HUES64 (cell line): ENCODE measurements at regions not wholly inside any gene's neighbourhood (a gene's known extent, or its start where the extent isn't known, plus 50 kb on each side); places are given as distances from the start of the nearest gene placed in this dataset.
A peak's percentile ranks its signal among the peaks of the same experiment; 100 is the strongest.

Source experiments
- H3K27ac ChIP-seq: 2 replicates; pipeline ENCODE4 v1.7.0; 2013; ENCODE audit warnings: low read depth, low read length, inconsistent platforms
- H3K27me3 ChIP-seq: 2 replicates; pipeline ENCODE4 v1.6.1; 2013; ENCODE audit warnings: mild to moderate bottlenecking, low read length; ENCODE audit not compliant: insufficient read depth
- H3K36me3 ChIP-seq: 2 replicates; pipeline ENCODE4 v1.6.1; 2013; ENCODE audit warnings: mild to moderate bottlenecking, low read length; ENCODE audit not compliant: insufficient read depth
- H3K4me1 ChIP-seq: 2 replicates; pipeline ENCODE4 v1.6.1; 2013; ENCODE audit warnings: mild to moderate bottlenecking, low read length, moderate library complexity; ENCODE audit not compliant: insufficient read depth
- H3K4me3 ChIP-seq: 2 replicates; pipeline ENCODE4 v1.5.1; 2013; ENCODE audit warnings: mild to moderate bottlenecking, low read length, moderate library complexity
- H3K9ac ChIP-seq: 2 replicates; pipeline ENCODE4 v1.6.1; 2013; ENCODE audit warnings: mild to moderate bottlenecking, low read depth, low read length
- H3K9me3 ChIP-seq: 2 replicates; pipeline ENCODE4 v1.6.1; 2013; ENCODE audit warnings: low read depth, low read length; ENCODE audit not compliant: insufficient read depth
- WGBS: fragments of 150-250, 120-280 bp; methylation state at CpG from one replicate; pipeline ENCODE4 v1.1.7; 2013; ENCODE audit warnings: missing lambda C conversion rate; 5-methylcytosine and 5-hydroxymethylcytosine counted together

GRCh38 chr7:22939842-22940241, 74.1 kb downstream of the HYCC1 start:
- Histone ChIP-seq H3K27ac (no peak overlapping the region), H3K4me1 (peaks cover 38% of the 10 kb centered on the region), H3K36me3 (peaks cover 11% of the 10 kb centered on the region), H3K27me3 (no peaks in the 10 kb centered on the region), H3K9me3 (no peaks in the 10 kb centered on the region), H3K4me3 (no peak overlapping the region), H3K9ac (no peak overlapping the region)
- no CpG with 5 or more reads among the region's 1 CpG for WGBS

- Histone ChIP-seq H3K27me3 (no peaks in the 10 kb centered on the region), H3K9me3 (no peaks in the 10 kb centered on the region), H3K36me3 (peaks cover 7% of the 10 kb centered on the region), H3K4me3 (no peak overlapping the region), H3K27ac (no peak overlapping the region), H3K9ac (no peak overlapping the region), H3K4me1 (peaks cover 33% of the 10 kb centered on the region)
- whole genome bisulfite sequencing = no CpG with 5 or more reads among the region's 1 CpG
Measured at GRCh38 chr7:22937946-22938345, 76.0 kb downstream of the HYCC1 start.

- H3K4me1 ChIP-seq = peaks cover 16% of the 10 kb centered on the region
- no peak overlapping the region for H3K9ac ChIP-seq
- H3K27ac ChIP-seq = no peak overlapping the region
- WGBS = 92% methylated on average over 3 of the region's 3 CpGs
- H3K27me3 ChIP-seq = no peaks in the 10 kb centered on the region
- no peaks in the 10 kb centered on the region for H3K9me3 ChIP-seq
- peaks cover 7% of the 10 kb centered on the region for H3K36me3 ChIP-seq
- H3K4me3 ChIP-seq = no peak overlapping the region
Measured at GRCh38 chr7:22936246-22936645, 77.7 kb downstream of the HYCC1 start.

GRCh38 chr7:22935269-22935668, 78.7 kb downstream of the HYCC1 start:
- no peaks in the 10 kb centered on the region for H3K36me3 ChIP-seq
- no peaks in the 10 kb centered on the region for H3K27me3 ChIP-seq
- H3K9ac ChIP-seq = no peak overlapping the region
- H3K27ac ChIP-seq = no peak overlapping the region
- H3K4me3 ChIP-seq = no peak overlapping the region
- 0% methylated on average over 1 of the region's 1 CpG for WGBS
- H3K4me1 ChIP-seq = peaks cover 16% of the 10 kb centered on the region
- peaks cover 2% of the 10 kb centered on the region; the same call in 1 of the 2 replicates for H3K9me3 ChIP-seq

DNA sequence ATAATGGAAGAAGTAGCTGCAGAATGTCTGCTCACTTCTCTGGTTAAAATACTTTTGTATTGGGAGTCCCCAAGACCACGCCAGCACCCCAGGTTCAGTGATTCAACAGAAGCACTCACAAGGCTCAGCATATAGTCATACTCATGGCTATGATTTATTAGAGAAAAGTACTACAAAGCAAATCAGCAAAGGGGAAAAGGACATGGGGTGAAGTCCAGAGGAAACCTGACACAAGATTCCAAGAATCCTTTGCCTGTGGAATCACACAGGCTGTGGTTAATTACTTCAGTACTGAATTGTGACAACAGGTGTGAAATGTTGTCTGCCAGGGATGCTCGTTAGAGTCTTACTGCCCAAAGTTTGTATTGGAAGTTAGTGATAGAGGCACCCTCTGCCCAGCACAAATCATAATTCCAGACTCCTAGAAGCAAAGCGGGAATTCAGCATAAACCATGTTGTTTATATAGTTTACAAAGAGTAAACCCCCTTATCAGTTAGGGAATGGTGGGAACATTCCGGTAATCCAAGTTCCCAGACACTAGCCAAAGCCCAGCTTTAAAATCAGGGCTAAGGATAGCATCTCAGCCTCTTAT, 79.4 kb downstream of the HYCC1 start:
- no peaks in the 10 kb centered on the region for H3K36me3 ChIP-seq
- no peaks in the 10 kb centered on the region for H3K27me3 ChIP-seq
- H3K9me3 ChIP-seq = peaks cover 2% of the 10 kb centered on the region; the same call in 1 of the 2 replicates
- peaks cover 16% of the 10 kb centered on the region for H3K4me1 ChIP-seq
- peak overlapping the region; percentile 32; the same call in 1 of the 2 replicates for H3K27ac ChIP-seq
- 79% methylated on average over 3 of the region's 4 CpGs for WGBS
- no peak overlapping the region for H3K9ac ChIP-seq
- H3K4me3 ChIP-seq = no peak overlapping the region

- H3K27me3 ChIP-seq = no peaks in the 10 kb centered on the region
- H3K27ac ChIP-seq = peak overlapping the region; percentile 32; the same call in 1 of the 2 replicates
- 90% methylated on average over 2 of the region's 2 CpGs for WGBS
Measured at GRCh38 chr7:22934023-22934422, 79.9 kb downstream of the HYCC1 start.

GRCh38 chr7:22932896-22933295, 81.0 kb downstream of the HYCC1 start:
- H3K36me3 ChIP-seq = no peaks in the 10 kb centered on the region
- peaks cover 7% of the 10 kb centered on the region; the same call in 1 of the 2 replicates for H3K4me1 ChIP-seq

More at GRCh38 chr7:22934023-22934422, 79.9 kb downstream of the HYCC1 start:
- Histone ChIP-seq H3K9ac (no peak overlapping the region), H3K4me3 (no peak overlapping the region), H3K36me3 (no peaks in the 10 kb centered on the region), H3K9me3 (peaks cover 2% of the 10 kb centered on the region; the same call in 1 of the 2 replicates), H3K4me1 (peaks cover 16% of the 10 kb centered on the region)

GRCh38 chr7:22931011-22931410, 82.9 kb downstream of the HYCC1 start:
- WGBS = 100% methylated on average over 2 of the region's 3 CpGs
- H3K36me3 ChIP-seq = no peaks in the 10 kb centered on the region
- H3K4me1 ChIP-seq = peaks cover 7% of the 10 kb centered on the region; the same call in 1 of the 2 replicates
- no peaks in the 10 kb centered on the region for H3K27me3 ChIP-seq
- no peak overlapping the region for H3K4me3 ChIP-seq
- peaks cover 2% of the 10 kb centered on the region; the same call in 1 of the 2 replicates for H3K9me3 ChIP-seq
- H3K27ac ChIP-seq = no peak overlapping the region
- H3K9ac ChIP-seq = no peak overlapping the region

More at GRCh38 chr7:22932896-22933295, 81.0 kb downstream of the HYCC1 start:
- H3K27ac ChIP-seq = no peak overlapping the region
- no peaks in the 10 kb centered on the region for H3K27me3 ChIP-seq
- no peak overlapping the region for H3K4me3 ChIP-seq
- peaks cover 2% of the 10 kb centered on the region; the same call in 1 of the 2 replicates for H3K9me3 ChIP-seq
- H3K9ac ChIP-seq = no peak overlapping the region

- Histone ChIP-seq H3K9me3 (peaks cover 20% of the 10 kb centered on the region), H3K27me3 (no peaks in the 10 kb centered on the region), H3K27ac (no peak overlapping the region), H3K4me1 (no peaks in the 10 kb centered on the region), H3K4me3 (no peak overlapping the region), H3K36me3 (no peaks in the 10 kb centered on the region), H3K9ac (no peak overlapping the region)
- 96% methylated on average over 2 of the region's 2 CpGs for WGBS
Measured at GRCh38 chr7:22922307-22922706, 91.6 kb downstream of the HYCC1 start.

- Histone ChIP-seq H3K27ac (no peak overlapping the region), H3K27me3 (no peaks in the 10 kb centered on the region), H3K9me3 (peaks cover 20% of the 10 kb centered on the region), H3K4me1 (no peaks in the 10 kb centered on the region), H3K36me3 (no peaks in the 10 kb centered on the region), H3K4me3 (no peak overlapping the region), H3K9ac (no peak overlapping the region)
- no CpG with 5 or more reads among the region's 1 CpG for WGBS
Measured at GRCh38 chr7:22921386-22922086, 92.4 kb downstream of the HYCC1 start.

GRCh38 chr7:22920672-22921071, 93.3 kb downstream of the HYCC1 start:
- WGBS = 82% methylated on average over 2 of the region's 2 CpGs

More at GRCh38 chr7:22920672-22921071, 93.3 kb downstream of the HYCC1 start:
- Histone ChIP-seq H3K4me1 (no peaks in the 10 kb centered on the region), H3K9ac (no peak overlapping the region), H3K9me3 (peaks cover 20% of the 10 kb centered on the region), H3K4me3 (no peak overlapping the region), H3K27me3 (no peaks in the 10 kb centered on the region), H3K27ac (no peak overlapping the region), H3K36me3 (no peaks in the 10 kb centered on the region)
